Stomach smooth muscle (tissue), 2 donors: ENCODE measurements at regions not wholly inside any gene's neighbourhood (a gene's known extent, or its start where the extent isn't known, plus 50 kb on each side); places are given as distances from the start of the nearest gene placed in this dataset.

Experiments used
- H3K27ac ChIP-seq: one replicate; pipeline ENCODE4 v1.7.0; 2013; ENCODE audit warnings: mild to moderate bottlenecking, low read length, inconsistent platforms
- H3K27me3 ChIP-seq, 2 donors: one replicate each; pipeline ENCODE4 v1.7.0; 2013; ENCODE audit warnings: low read length in 2 of 2; ENCODE audit not compliant: insufficient read depth in 2 of 2, control insufficient read depth in 1 of 2
- H3K36me3 ChIP-seq, 2 donors: one replicate each; pipeline ENCODE4 v1.7.0; 2013; ENCODE audit warnings: low read length in 2 of 2; ENCODE audit not compliant: control insufficient read depth in 2 of 2, insufficient read depth in 2 of 2
- H3K4me1 ChIP-seq: one replicate; pipeline ENCODE4 v1.7.0; 2013; ENCODE audit warnings: low read length; ENCODE audit not compliant: control insufficient read depth, insufficient read depth
- H3K4me3 ChIP-seq, 2 donors: one replicate each; pipeline ENCODE4 v1.7.0; 2013; ENCODE audit warnings: low read length in 2 of 2
- H3K9ac ChIP-seq, 2 donors: one replicate each; pipeline ENCODE4 v1.7.0; 2013; ENCODE audit warnings: low read length in 2 of 2, mild to moderate bottlenecking in 1 of 2
- H3K9me3 ChIP-seq, 2 donors: one replicate each; pipeline ENCODE4 v1.7.0; 2013; ENCODE audit warnings: low read length in 2 of 2; ENCODE audit not compliant: control insufficient read depth in 2 of 2
- donor health status: healthy.
- donor health status: Pancreatic carcinoma.

- H3K4me3 ChIP-seq: no peak overlapping the region
- H3K27me3 ChIP-seq: no peaks in the 10 kb centered on the region
- H3K9me3 ChIP-seq: no peaks in the 10 kb centered on the region
- no peaks in the 10 kb centered on the region for H3K4me1 ChIP-seq
- H3K36me3 ChIP-seq: no peaks in the 10 kb centered on the region
- no peak overlapping the region for H3K27ac ChIP-seq
- H3K9ac ChIP-seq: no peak overlapping the region
These were observed 653.4 kb upstream of the FSHR start for GRCh38 chr2:49807689-49808088.

DNA sequence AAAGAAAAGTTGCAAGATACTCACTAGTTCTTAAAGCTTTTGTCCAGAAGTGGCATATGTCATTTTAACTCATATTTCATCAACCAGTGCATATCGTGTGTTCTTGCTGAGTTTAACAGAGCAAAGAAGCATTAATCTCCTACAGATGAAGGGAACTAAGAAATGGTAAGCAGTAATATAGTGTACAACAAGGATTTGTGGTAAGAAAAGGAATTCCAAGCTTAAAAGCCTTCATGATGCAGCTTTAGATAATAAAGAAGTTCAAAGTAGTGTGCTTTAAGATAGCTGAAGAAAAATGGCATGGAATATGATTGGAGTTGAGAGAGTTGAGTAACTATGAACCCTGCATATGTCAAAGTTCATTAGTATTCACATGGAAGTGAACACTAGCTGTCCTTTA lies 649.8 kb upstream of the FSHR start:
- no peak overlapping the region for H3K9ac ChIP-seq
- no peak overlapping the region for H3K4me3 ChIP-seq
- no peaks in the 10 kb centered on the region for H3K9me3 ChIP-seq
- no peaks in the 10 kb centered on the region for H3K36me3 ChIP-seq
- no peaks in the 10 kb centered on the region for H3K27me3 ChIP-seq
- H3K4me1 ChIP-seq: no peaks in the 10 kb centered on the region
- no peak overlapping the region for H3K27ac ChIP-seq

- Histone ChIP-seq H3K4me1 (no peaks in the 10 kb centered on the region), H3K9me3 (no peaks in the 10 kb centered on the region), H3K4me3 (no peak overlapping the region), H3K27me3 (no peaks in the 10 kb centered on the region), H3K9ac (no peak overlapping the region), H3K27ac (no peak overlapping the region), H3K36me3 (no peaks in the 10 kb centered on the region)
These were observed 647.7 kb upstream of the FSHR start for GRCh38 chr2:49801898-49802450.

GRCh38 chr2:49798570-49798969 lies 644.3 kb upstream of the FSHR start:
- Histone ChIP-seq H3K36me3 (no peaks in the 10 kb centered on the region), H3K27me3 (no peaks in the 10 kb centered on the region), H3K9ac (no peak overlapping the region), H3K4me3 (no peak overlapping the region), H3K4me1 (no peaks in the 10 kb centered on the region), H3K27ac (no peak overlapping the region), H3K9me3 (no peaks in the 10 kb centered on the region)

DNA sequence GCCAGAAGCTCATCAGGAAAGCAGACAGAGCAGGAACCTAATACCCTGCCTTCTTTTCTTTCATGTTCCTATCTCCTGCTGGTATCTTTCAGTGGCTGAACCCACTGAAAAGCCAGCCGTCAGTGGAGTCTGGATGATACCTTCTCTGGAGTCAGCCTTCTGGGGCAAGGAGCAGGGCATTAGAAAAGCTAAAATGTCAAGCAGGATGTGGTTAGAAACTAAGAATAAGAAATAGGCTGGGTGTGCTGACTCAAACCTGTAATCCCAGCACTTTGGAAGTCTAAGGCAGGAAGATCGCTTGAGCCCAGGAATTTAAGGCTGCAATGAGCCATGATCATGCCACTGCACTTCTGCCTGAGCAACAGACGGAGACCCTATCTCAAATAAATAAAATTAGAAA lies 642.0 kb upstream of the FSHR start:
- Histone ChIP-seq H3K4me1 (no peaks in the 10 kb centered on the region), H3K27me3 (no peaks in the 10 kb centered on the region), H3K27ac (no peak overlapping the region), H3K4me3 (no peak overlapping the region), H3K9ac (no peak overlapping the region), H3K9me3 (no peaks in the 10 kb centered on the region), H3K36me3 (no peaks in the 10 kb centered on the region)

GRCh38 chr2:49794396-49794795 lies 640.1 kb upstream of the FSHR start:
- Histone ChIP-seq H3K36me3 (no peaks in the 10 kb centered on the region), H3K4me1 (no peaks in the 10 kb centered on the region), H3K9me3 (no peaks in the 10 kb centered on the region), H3K4me3 (no peak overlapping the region), H3K27me3 (no peaks in the 10 kb centered on the region), H3K27ac (no peak overlapping the region), H3K9ac (no peak overlapping the region)

DNA sequence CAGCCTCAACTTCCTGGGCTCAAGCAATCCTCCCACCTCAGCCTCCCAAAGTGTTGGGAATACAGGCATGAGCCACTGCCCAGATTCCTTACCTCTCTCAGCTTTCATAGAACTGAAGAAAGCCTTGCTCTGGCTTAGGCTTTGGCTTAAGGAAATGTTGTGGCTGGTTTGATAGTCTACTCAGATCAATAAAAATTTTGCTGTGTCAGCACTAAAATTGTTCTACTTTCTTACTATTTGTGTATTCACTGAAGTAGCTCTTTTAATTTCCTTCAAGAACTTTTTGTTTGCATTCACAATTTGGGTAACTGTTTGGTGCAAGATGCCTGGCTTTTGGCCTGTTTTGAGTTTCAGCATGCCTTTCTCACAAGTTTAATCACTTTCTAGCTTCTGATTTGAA lies 634.0 kb upstream of the FSHR start:
- H3K4me1 ChIP-seq: no peaks in the 10 kb centered on the region
- H3K27ac ChIP-seq: no peak overlapping the region
- H3K9ac ChIP-seq: no peak overlapping the region
- H3K4me3 ChIP-seq: no peak overlapping the region
- H3K27me3 ChIP-seq: no peaks in the 10 kb centered on the region
- H3K36me3 ChIP-seq: no peaks in the 10 kb centered on the region
- H3K9me3 ChIP-seq: no peaks in the 10 kb centered on the region

- no peak overlapping the region for H3K9ac ChIP-seq
- H3K27me3 ChIP-seq: no peaks in the 10 kb centered on the region
- H3K36me3 ChIP-seq: no peaks in the 10 kb centered on the region
- no peaks in the 10 kb centered on the region for H3K9me3 ChIP-seq
- no peak overlapping the region for H3K27ac ChIP-seq
- H3K4me1 ChIP-seq: no peaks in the 10 kb centered on the region
- H3K4me3 ChIP-seq: no peak overlapping the region
These were observed 626.6 kb upstream of the FSHR start for GRCh38 chr2:49780949-49781348.

DNA sequence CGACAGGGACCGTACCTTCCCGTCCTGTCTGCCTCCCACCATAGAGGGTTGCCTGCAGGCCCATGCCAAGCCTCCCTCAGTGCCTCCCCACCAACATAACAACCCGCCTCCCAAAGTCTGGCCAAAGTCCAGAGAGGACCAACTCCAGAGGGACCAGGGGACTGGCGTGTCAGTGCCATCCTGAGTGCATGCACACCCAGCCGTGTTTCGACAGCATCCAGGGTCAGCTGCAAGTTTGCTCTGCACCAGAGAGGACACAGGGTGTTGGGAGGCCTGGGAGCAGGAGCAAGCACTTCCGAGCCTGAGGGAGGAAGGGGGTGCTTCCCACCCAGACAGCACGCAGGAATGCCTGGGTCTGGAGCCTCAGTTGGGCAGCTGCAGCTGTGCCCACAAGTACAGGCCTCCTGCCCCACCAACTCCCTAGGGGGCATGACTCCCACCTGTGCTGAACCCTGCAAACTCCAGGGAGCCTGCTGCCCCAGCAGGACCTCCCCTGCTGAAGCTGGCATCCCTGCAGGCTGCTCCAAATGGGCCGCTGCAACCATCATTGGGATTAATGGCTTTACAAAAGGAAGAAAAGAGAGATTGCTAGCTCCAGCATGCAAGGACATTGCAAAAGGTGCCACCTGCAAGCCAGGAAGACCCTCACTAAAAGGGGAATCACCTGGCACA lies 618.1 kb upstream of the FSHR start:
- Histone ChIP-seq H3K36me3 (no peaks in the 10 kb centered on the region), H3K4me3 (no peak overlapping the region), H3K4me1 (no peaks in the 10 kb centered on the region), H3K27me3 (no peaks in the 10 kb centered on the region), H3K9me3 (no peaks in the 10 kb centered on the region), H3K27ac (no peak overlapping the region), H3K9ac (no peak overlapping the region)

- Histone ChIP-seq H3K27ac (no peak overlapping the region), H3K4me1 (no peaks in the 10 kb centered on the region), H3K9ac (no peak overlapping the region), H3K36me3 (no peaks in the 10 kb centered on the region), H3K27me3 (no peaks in the 10 kb centered on the region), H3K9me3 (no peaks in the 10 kb centered on the region), H3K4me3 (no peak overlapping the region)
These were observed 616.6 kb upstream of the FSHR start for GRCh38 chr2:49770919-49771318.

GRCh38 chr2:49767316-49767715 lies 613.0 kb upstream of the FSHR start:
- Histone ChIP-seq H3K4me1 (no peaks in the 10 kb centered on the region), H3K36me3 (no peaks in the 10 kb centered on the region), H3K27me3 (no peaks in the 10 kb centered on the region), H3K9me3 (no peaks in the 10 kb centered on the region), H3K4me3 (no peak overlapping the region), H3K27ac (no peak overlapping the region), H3K9ac (no peak overlapping the region)
